GM21515 (cell line): ENCODE measurements at regions not wholly inside any gene's neighbourhood (a gene's known extent, or its start where the extent isn't known, plus 50 kb on each side); places are given as distances from the start of the nearest gene placed in this dataset.

Experiments
- ATAC-seq: cut with Tn5 transposase; IDR thresholded peaks from one replicate; pipeline ENCODE4 v1.9.1; 2021; ENCODE audit not compliant: unreplicated experiment

GRCh38 chr5:56440871-56441740 is 208.0 kb upstream of the ANKRD55 start:
- ATAC-seq: no peak

GRCh38 chr5:56434986-56435385 is 201.9 kb upstream of the ANKRD55 start:
- no peak for ATAC-seq

- ATAC-seq: no peak
These were observed 200.0 kb upstream of the ANKRD55 start for GRCh38 chr5:56433039-56433617.

GRCh38 chr5:56432321-56432720 is 199.2 kb upstream of the ANKRD55 start:
- ATAC-seq: no peak

- ATAC-seq: no peak
These were observed 197.3 kb upstream of the ANKRD55 start for GRCh38 chr5:56430422-56430821.

- ATAC-seq: no peak
These were observed 196.0 kb upstream of the ANKRD55 start for GRCh38 chr5:56429110-56429561.

- ATAC-seq: no peak
These were observed 193.6 kb upstream of the ANKRD55 start for GRCh38 chr5:56426693-56427092.

- no peak for ATAC-seq
These were observed 189.1 kb upstream of the ANKRD55 start for GRCh38 chr5:56422076-56422762.

GRCh38 chr5:56421246-56422075 is 188.3 kb upstream of the ANKRD55 start:
- ATAC-seq: no peak

GRCh38 chr5:56420323-56420722 is 187.2 kb upstream of the ANKRD55 start:
- no peak for ATAC-seq

GRCh38 chr5:56419667-56420066 is 186.5 kb upstream of the ANKRD55 start:
- ATAC-seq: no peak

GRCh38 chr5:56415356-56415765 is 182.2 kb upstream of the ANKRD55 start:
- peak; percentile 91 for ATAC-seq

GRCh38 chr5:56414066-56414465 is 180.9 kb upstream of the ANKRD55 start:
- no peak for ATAC-seq

- ATAC-seq: no peak
These were observed 180.4 kb upstream of the ANKRD55 start for GRCh38 chr5:56413546-56413945.

- ATAC-seq: peak; percentile 81
These were observed 179.7 kb upstream of the ANKRD55 start for GRCh38 chr5:56412601-56413379.

- ATAC-seq: no peak
These were observed 177.6 kb upstream of the ANKRD55 start for GRCh38 chr5:56410696-56411095.

- ATAC-seq: no peak
These were observed 176.4 kb upstream of the ANKRD55 start for GRCh38 chr5:56409331-56410190.

GRCh38 chr5:56406838-56407237 is 173.7 kb upstream of the ANKRD55 start:
- ATAC-seq: no peak

- no peak for ATAC-seq
These were observed 173.1 kb upstream of the ANKRD55 start for GRCh38 chr5:56406221-56406620.
